Activated naive CD4-positive, alpha-beta T cell treated with anti-CD3 and anti-CD28 coated beads, Interleukin-2, amount 10 ng/mL, durations not matched to agents 7 days and 5 days (primary cell): ENCODE measurements at regions not wholly inside any gene's neighbourhood (a gene's known extent, or its start where the extent isn't known, plus 50 kb on each side); places are given as distances from the start of the nearest gene placed in this dataset.

Experiments
- CTCF ChIA-PET: fragments of 350-600 bp; sonication (Branson Sonifier 250); formaldehyde crosslinking; loops from one replicate; lab custom pipeline; 2021; ENCODE audit warnings: antibody characterized with exemption; lab: Charles Lee
- DNase-seq: peaks from one replicate; pipeline ENCODE4 v3.0.0-alpha.2; 2020
- H3K27ac Mint-ChIP-seq: one replicate; pipeline ENCODE4 v1.8.0; 2021; ENCODE audit warnings: mild to moderate bottlenecking, moderate library complexity, mixed read lengths
- H3K27me3 Mint-ChIP-seq: one replicate; pipeline ENCODE4 v1.8.0; 2021; ENCODE audit warnings: mild to moderate bottlenecking, mixed read lengths
- H3K36me3 Mint-ChIP-seq: one replicate; pipeline ENCODE4 v1.8.0; 2021; ENCODE audit warnings: mixed read lengths
- H3K4me1 Mint-ChIP-seq: one replicate; pipeline ENCODE4 v1.8.0; 2021; ENCODE audit warnings: mixed read lengths
- H3K4me3 Mint-ChIP-seq: one replicate; pipeline ENCODE4 v1.8.0; 2021; ENCODE audit warnings: mild to moderate bottlenecking, moderate library complexity, mixed read lengths
- H3K9me3 Mint-ChIP-seq: one replicate; pipeline ENCODE4 v1.8.0; 2021; ENCODE audit warnings: mixed read lengths

DNA sequence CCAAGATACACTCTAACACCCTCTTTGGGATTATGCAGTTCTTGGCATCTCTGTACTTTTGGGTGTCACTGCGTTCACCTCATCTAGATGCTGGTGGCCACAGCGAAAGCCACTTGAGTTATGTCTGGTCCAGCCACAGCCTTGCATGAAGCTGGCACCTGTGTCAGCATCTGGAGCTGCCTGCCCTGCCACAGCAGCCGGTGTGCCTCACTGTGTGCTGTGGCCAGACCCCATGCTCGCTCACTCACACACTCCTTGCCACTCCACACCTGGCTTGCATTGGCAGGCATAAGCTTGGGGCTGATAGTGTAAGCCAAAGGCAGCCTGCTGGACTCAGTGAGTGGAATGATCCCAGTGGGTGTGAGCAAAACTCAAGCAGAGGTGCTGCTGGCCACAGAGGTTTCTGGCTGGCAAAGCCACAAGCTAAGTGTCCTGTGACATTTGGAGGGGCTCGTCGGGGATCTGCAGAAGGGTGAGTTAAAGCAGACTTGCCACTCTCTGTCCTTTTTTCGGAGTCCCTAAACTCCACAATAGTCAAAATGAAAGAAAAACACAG is 442.7 kb upstream of the CDH8 start:
- no peak overlapping the region for H3K27ac Mint-ChIP-seq
- H3K9me3 Mint-ChIP-seq: peaks cover 15% of the 10 kb centered on the region
- no peak overlapping the region for H3K4me3 Mint-ChIP-seq
- no peak for DNase-seq
- no peaks in the 10 kb centered on the region for H3K36me3 Mint-ChIP-seq
- H3K27me3 Mint-ChIP-seq: no peaks in the 10 kb centered on the region
- no peaks in the 10 kb centered on the region for H3K4me1 Mint-ChIP-seq
- CTCF ChIA-PET: no interaction called here

DNA sequence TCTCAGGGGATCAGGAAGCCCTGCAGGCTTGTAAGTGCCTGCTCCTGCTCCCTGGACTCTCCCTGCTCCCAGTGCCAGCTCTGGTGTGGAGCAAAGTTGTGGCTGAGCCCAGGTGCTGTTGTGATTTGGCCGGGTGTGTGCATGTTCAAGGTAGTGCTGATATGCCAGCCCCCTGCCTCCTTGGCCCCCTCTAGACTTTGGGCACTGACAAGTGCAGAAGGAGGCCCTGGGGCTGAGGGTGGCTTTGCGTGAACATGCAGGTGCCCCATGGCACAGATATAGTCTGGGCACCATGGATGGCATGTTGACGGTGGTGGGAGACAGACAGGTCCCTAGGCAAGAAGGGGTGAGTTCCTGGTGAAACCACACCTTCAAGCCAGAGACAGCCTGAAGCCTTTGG is 441.6 kb upstream of the CDH8 start:
- Mint-ChIP-seq H3K9me3 (peaks cover 20% of the 10 kb centered on the region), H3K36me3 (no peaks in the 10 kb centered on the region), H3K27me3 (no peaks in the 10 kb centered on the region), H3K4me3 (no peak overlapping the region), H3K27ac (no peak overlapping the region), H3K4me1 (no peaks in the 10 kb centered on the region)
- CTCF ChIA-PET: no interaction called here
- DNase-seq: no peak

DNA sequence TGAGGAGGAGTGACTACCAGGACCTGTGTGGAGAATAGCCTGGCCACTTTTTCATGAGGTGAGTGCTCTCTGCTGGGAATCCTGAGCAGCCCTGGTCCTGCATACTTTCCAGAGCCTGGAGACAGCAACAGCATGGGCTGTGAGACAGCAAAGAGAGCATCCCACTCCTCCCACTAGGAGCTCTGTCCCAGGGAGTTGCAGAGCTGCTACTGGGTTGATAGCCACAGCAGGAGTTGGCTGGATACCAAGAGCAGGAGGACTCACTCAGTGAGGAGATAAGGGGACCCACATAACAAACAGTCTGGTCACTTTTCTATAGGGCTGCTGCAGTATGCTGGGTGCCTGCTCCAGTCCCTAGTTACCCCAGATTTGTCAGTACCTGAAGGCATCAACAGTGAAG is 439.3 kb upstream of the CDH8 start:
- no peaks in the 10 kb centered on the region for H3K27me3 Mint-ChIP-seq
- H3K4me1 Mint-ChIP-seq: no peaks in the 10 kb centered on the region
- CTCF ChIA-PET: no interaction called here
- no peaks in the 10 kb centered on the region for H3K36me3 Mint-ChIP-seq
- no peak for DNase-seq
- H3K9me3 Mint-ChIP-seq: peaks cover 30% of the 10 kb centered on the region
- no peak overlapping the region for H3K4me3 Mint-ChIP-seq
- H3K27ac Mint-ChIP-seq: no peak overlapping the region

DNA sequence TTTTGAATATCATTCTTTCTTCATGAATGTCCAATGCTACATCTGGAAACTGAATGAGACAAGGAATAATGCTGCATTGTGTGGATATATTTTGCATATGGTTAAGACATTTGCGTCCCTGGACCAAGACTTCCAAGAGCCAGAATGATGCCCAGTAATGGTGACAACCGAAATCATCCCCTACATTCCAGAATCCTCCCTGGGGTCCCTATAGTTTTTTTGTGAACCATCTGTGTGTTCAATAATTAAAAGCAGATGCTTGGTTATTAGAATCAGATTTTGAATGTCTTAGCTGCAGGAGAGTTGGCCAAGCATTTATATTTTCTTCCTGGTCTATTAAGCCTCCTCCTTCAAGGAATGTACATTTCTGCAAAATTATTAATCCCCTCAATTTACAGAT is 426.7 kb upstream of the CDH8 start:
- H3K9me3 Mint-ChIP-seq: peaks cover 16% of the 10 kb centered on the region
- no peaks in the 10 kb centered on the region for H3K36me3 Mint-ChIP-seq
- no peak overlapping the region for H3K4me3 Mint-ChIP-seq
- CTCF ChIA-PET: no interaction called here
- no peaks in the 10 kb centered on the region for H3K27me3 Mint-ChIP-seq
- H3K27ac Mint-ChIP-seq: no peak overlapping the region
- DNase-seq: no peak
- no peaks in the 10 kb centered on the region for H3K4me1 Mint-ChIP-seq

DNA sequence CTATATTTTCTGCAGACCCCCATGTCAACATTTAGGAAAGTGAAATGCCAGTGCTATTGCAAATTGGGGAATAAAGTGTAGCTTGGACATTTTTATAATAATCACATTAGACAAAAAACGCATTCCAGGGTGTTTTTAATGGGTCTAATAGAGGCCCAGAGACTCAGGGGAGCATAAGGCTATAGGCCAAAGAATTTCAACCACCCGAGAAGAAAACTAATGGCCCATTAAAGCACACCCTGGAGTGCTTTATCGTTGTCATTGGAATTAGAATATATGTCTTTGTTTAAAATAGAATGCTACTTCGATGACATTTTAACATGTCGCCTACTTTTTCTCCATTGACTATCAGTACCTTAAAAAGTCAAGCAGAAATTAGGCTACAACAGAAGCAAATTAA is 414.1 kb upstream of the CDH8 start:
- no peaks in the 10 kb centered on the region for H3K36me3 Mint-ChIP-seq
- H3K4me1 Mint-ChIP-seq: no peaks in the 10 kb centered on the region
- no peak overlapping the region for H3K27ac Mint-ChIP-seq
- H3K27me3 Mint-ChIP-seq: no peaks in the 10 kb centered on the region
- H3K4me3 Mint-ChIP-seq: no peak overlapping the region
- H3K9me3 Mint-ChIP-seq: peaks cover 21% of the 10 kb centered on the region
- DNase-seq: no peak
- CTCF ChIA-PET: no interaction called here

DNA sequence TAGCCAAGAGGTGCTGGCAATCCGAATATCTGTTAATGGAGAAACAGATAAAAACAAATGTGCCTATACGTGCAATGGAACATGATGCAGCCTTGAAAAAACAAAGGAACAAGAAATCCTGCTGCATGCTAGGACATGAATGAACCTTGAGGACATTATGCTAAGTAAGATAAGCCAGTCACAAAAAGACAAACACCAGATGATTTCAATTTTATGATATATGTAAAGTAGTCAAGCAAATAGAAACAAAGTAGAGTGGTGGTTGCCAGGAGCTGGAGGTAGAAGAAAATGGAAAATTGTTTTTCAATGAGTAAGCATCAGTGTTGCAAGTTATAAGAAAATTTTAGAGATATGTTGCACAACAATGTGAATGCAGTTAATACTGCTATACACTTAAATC is 409.7 kb upstream of the CDH8 start:
- no peak for DNase-seq
- Mint-ChIP-seq H3K9me3 (peaks cover 13% of the 10 kb centered on the region), H3K27ac (no peak overlapping the region), H3K27me3 (no peaks in the 10 kb centered on the region), H3K36me3 (no peaks in the 10 kb centered on the region), H3K4me3 (no peak overlapping the region), H3K4me1 (no peaks in the 10 kb centered on the region)
- CTCF ChIA-PET: no interaction called here

DNA sequence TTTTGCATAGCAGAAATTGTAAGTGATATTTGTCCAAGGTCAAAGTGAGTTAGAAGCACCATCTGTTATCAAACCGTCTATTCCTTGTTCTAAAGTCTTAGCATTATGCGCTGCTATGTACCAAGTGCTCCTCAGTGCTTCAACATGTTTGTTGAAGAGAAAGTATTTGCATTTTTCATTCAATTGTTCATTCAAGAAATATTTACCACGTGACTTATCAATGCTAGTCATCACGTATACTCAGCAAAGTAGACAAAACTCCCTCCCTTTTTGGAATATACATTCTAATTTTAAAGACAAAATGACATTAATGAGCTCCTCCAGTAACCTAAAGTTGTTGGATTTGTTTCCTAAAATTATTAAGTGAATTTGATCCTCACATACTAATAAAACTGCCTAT is 388.0 kb upstream of the CDH8 start:
- CTCF ChIA-PET: no interaction called here
- H3K36me3 Mint-ChIP-seq: no peaks in the 10 kb centered on the region
- H3K9me3 Mint-ChIP-seq: peaks cover 17% of the 10 kb centered on the region
- H3K4me1 Mint-ChIP-seq: no peaks in the 10 kb centered on the region
- no peak for DNase-seq
- no peaks in the 10 kb centered on the region for H3K27me3 Mint-ChIP-seq
- no peak overlapping the region for H3K4me3 Mint-ChIP-seq
- no peak overlapping the region for H3K27ac Mint-ChIP-seq

DNA sequence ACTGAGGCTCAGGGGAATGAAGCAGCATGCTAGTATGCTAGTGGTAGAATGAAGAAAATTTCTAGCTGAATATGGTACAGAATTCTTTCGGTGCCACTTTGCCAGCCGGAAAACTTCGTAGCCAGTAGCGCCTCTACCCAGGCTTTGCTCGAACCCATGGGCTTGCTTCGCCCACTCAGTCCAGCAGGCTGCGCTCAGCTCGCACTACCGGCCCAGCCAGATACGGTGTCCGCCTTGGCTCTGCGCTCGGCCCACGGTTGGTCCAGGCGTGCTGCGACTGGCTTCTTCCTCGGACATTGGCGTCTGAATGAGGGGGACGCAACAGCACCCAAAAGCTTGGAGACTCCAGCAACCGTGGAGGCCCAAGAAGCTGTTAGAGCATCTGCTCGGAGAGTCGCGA is 372.5 kb upstream of the CDH8 start:
- H3K27ac Mint-ChIP-seq: no peak overlapping the region
- CTCF ChIA-PET: no interaction called here
- no peaks in the 10 kb centered on the region for H3K27me3 Mint-ChIP-seq
- no peaks in the 10 kb centered on the region for H3K4me1 Mint-ChIP-seq
- peaks cover 7% of the 10 kb centered on the region for H3K9me3 Mint-ChIP-seq
- DNase-seq: no peak
- H3K36me3 Mint-ChIP-seq: no peaks in the 10 kb centered on the region
- H3K4me3 Mint-ChIP-seq: no peak overlapping the region

DNA sequence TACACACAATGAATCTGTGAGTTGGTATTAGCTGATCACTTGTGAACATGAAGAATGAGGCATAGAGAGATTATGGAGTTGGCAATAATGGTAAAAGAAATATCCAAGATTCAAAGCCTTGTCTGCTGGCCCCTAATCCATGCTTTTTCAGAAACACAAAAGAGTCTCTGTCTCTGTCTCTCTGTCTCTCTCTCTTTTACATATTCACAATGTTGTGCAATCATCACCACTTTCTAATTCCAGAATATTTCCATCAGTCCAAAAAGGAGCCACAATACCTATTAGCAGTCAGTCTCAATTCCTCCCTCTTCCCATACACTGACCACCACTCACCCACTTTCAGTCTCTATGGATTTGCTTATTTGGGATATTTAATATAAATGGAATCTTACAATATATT is 370.1 kb upstream of the CDH8 start:
- H3K4me3 Mint-ChIP-seq: no peak overlapping the region
- no peak for DNase-seq
- CTCF ChIA-PET: no interaction called here
- no peaks in the 10 kb centered on the region for H3K27me3 Mint-ChIP-seq
- no peaks in the 10 kb centered on the region for H3K4me1 Mint-ChIP-seq
- no peak overlapping the region for H3K27ac Mint-ChIP-seq
- peaks cover 12% of the 10 kb centered on the region for H3K9me3 Mint-ChIP-seq
- H3K36me3 Mint-ChIP-seq: no peaks in the 10 kb centered on the region

DNA sequence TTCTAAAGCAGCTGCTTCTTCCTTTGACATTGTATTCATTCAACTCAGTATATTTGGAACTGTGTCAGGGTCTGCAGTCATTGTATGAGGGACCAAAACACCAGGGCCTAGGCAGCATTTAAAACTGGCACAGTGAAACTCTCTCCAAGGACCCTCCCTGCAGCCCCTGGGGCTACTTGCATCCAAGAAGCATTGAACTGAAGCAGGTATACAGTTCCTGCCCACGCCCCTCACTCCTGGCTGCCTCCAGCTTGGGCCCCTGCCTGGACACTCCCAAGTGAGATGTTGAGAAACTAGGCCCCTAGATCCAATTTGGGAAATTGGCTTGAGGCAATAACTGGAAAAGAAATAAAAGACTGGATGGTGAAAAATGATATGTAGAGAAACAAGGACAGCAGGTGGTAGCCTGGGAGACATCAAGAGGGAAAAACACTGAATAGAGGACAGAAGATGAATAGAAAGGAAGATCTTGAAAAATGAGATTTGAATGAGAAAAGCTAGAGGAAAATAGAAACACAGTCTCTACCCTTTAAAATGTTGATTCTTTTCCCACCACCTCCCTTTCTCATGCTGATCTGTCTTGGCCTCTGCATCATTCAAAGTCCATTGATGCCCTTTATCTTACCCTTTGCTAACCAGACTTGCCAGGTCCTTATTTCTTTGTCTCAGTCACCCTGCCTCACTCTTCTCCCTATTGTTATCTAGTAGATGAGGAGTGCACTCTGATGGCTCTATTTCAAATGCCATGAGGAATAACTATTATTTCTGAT is 368.8 kb upstream of the CDH8 start:
- CTCF ChIA-PET: no interaction called here
- no peak for DNase-seq
- H3K4me3 Mint-ChIP-seq: no peak overlapping the region
- H3K9me3 Mint-ChIP-seq: peaks cover 14% of the 10 kb centered on the region
- no peak overlapping the region for H3K27ac Mint-ChIP-seq
- no peaks in the 10 kb centered on the region for H3K36me3 Mint-ChIP-seq
- H3K27me3 Mint-ChIP-seq: no peaks in the 10 kb centered on the region
- no peaks in the 10 kb centered on the region for H3K4me1 Mint-ChIP-seq

DNA sequence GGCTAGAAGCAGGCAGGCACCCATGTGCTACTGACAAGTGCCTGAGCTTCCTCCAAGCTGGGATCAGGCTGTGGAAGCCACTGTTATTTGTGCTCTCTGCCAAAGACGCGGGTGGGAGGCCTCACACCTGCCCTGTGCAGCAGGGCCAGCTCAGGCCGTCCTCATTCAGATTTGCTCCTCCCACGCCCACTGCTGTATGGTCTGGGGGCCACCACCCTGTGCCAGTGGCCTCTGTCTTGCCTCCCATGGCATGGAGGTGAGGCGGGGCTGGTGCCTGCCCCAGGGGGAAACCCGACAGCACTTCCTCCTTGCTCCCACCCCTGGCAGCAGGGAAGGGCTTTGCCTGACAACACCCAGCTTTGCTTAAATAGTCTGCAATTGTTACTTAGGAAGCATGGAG is 356.5 kb upstream of the CDH8 start:
- Mint-ChIP-seq H3K4me3 (no peak overlapping the region), H3K9me3 (peaks cover 8% of the 10 kb centered on the region), H3K27me3 (no peaks in the 10 kb centered on the region), H3K27ac (no peak overlapping the region), H3K36me3 (no peaks in the 10 kb centered on the region), H3K4me1 (no peaks in the 10 kb centered on the region)
- CTCF ChIA-PET: no interaction called here
- no peak for DNase-seq

DNA sequence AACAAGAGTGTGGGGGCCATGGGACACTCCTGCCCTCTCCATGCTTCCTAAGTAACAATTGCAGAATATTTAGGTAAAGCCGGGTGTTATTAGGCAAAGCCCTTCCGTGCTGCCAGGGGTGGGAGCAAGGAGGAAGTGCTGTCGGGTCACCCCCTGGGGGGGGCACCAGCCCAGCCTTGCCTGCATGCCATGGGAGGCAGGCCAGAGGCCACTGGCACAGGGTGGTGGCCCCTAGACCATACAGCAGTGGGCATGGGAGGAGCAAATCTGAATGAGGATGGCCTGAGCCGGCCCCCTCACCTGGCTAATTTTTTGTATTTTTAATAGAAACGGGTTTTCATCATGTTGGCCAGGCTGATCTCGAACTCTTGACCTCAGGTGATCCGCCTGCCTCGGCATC is 355.7 kb upstream of the CDH8 start:
- Mint-ChIP-seq H3K36me3 (no peaks in the 10 kb centered on the region), H3K27ac (no peak overlapping the region), H3K4me1 (no peaks in the 10 kb centered on the region), H3K27me3 (no peaks in the 10 kb centered on the region), H3K4me3 (no peak overlapping the region), H3K9me3 (peaks cover 12% of the 10 kb centered on the region)
- DNase-seq: no peak
- CTCF ChIA-PET: no interaction called here

DNA sequence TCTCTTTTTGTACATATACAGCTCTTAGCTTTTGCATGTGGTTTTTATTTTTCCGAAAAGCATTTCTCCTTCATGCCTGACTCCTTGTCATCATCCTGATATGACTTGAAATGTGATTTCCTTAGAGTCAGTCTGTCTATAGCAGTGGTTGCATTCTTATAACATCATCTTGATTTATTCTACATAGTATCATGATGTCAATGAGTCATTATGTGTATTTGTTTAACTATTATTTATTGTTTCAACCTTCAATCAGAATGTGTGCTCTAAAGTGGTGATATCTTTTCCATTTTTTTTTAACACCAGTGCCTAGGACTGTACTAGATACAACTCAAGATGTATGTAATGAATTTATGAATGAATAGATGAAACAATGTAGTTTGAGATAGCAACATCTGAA is 354.9 kb upstream of the CDH8 start:
- no peak overlapping the region for H3K4me3 Mint-ChIP-seq
- CTCF ChIA-PET: no interaction called here
- H3K9me3 Mint-ChIP-seq: peaks cover 16% of the 10 kb centered on the region
- DNase-seq: no peak
- no peak overlapping the region for H3K27ac Mint-ChIP-seq
- H3K4me1 Mint-ChIP-seq: no peaks in the 10 kb centered on the region
- H3K36me3 Mint-ChIP-seq: no peaks in the 10 kb centered on the region
- no peaks in the 10 kb centered on the region for H3K27me3 Mint-ChIP-seq

DNA sequence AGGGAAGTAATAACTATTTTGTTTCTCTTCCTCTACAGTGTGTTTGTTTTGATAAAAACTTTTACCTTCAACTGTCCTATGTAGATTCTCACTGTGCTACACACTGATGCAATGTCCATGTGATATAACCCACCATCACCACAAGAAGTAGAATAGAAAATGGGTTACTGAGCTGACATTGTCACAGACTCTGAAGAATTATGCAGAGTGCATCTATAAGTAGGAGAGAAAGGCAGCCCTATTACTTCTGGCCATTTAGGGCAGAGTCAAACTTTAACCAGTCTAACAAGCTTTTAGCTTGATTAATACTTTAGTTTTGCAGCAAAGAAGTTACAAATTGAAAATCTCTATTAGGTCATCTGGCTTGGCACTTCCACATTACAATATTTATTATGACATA is 354.0 kb upstream of the CDH8 start:
- H3K4me1 Mint-ChIP-seq: no peaks in the 10 kb centered on the region
- no peak overlapping the region for H3K27ac Mint-ChIP-seq
- CTCF ChIA-PET: no interaction called here
- H3K36me3 Mint-ChIP-seq: no peaks in the 10 kb centered on the region
- no peak for DNase-seq
- no peak overlapping the region for H3K4me3 Mint-ChIP-seq
- H3K9me3 Mint-ChIP-seq: peaks cover 17% of the 10 kb centered on the region
- H3K27me3 Mint-ChIP-seq: no peaks in the 10 kb centered on the region

DNA sequence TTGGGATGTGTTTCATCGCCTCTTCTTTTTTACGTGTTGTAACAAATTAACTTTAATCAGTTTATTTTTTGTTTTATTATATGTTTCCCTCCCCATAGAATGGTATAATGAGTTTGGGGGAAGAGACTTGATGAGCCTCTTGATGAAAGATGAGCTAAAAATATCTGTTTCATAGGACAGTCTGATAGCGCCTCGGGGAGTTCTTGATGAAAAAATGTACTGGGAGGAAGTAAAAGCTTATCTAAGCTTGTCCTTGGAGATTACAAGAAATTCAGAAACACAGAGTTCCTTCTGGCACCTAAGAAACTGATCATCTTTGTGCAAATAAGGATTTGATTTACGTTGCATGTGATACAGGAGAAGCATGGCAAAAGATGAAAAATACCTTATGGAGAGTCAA is 350.2 kb upstream of the CDH8 start:
- H3K9me3 Mint-ChIP-seq: peaks cover 18% of the 10 kb centered on the region
- CTCF ChIA-PET: no interaction called here
- H3K4me3 Mint-ChIP-seq: no peak overlapping the region
- DNase-seq: no peak
- no peaks in the 10 kb centered on the region for H3K4me1 Mint-ChIP-seq
- H3K27me3 Mint-ChIP-seq: no peaks in the 10 kb centered on the region
- H3K36me3 Mint-ChIP-seq: no peaks in the 10 kb centered on the region
- H3K27ac Mint-ChIP-seq: no peak overlapping the region
